ENCODE measurements at regions not wholly inside any gene's neighbourhood (a gene's known extent, or its start where the extent isn't known, plus 50 kb on each side); places are given as distances from the start of the nearest gene placed in this dataset.

DNA sequence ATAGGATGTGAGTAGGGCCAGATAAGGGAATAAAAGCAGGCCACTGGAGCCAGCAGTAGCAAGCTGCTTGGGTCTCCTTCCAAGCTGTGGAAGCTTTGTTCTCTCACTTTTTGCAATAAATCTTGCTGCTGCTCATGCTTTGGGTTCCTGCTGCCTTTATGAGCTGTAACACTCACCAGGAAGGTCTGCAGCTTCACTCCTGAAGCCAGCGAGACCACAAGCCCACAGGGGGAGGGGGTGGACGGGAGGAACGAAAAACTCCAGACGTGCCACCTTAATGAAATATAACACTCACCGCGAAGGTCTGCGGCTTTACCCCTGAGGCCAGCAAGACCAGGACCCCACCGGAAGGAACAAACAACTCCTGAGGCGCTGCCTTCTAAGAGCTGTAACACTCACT is 1324.4 kb upstream of the EYS start:
- no peaks in the 10 kb centered on the region for H3K9me3 ChIP-seq
- TF ChIP-seq, protein P1, sequence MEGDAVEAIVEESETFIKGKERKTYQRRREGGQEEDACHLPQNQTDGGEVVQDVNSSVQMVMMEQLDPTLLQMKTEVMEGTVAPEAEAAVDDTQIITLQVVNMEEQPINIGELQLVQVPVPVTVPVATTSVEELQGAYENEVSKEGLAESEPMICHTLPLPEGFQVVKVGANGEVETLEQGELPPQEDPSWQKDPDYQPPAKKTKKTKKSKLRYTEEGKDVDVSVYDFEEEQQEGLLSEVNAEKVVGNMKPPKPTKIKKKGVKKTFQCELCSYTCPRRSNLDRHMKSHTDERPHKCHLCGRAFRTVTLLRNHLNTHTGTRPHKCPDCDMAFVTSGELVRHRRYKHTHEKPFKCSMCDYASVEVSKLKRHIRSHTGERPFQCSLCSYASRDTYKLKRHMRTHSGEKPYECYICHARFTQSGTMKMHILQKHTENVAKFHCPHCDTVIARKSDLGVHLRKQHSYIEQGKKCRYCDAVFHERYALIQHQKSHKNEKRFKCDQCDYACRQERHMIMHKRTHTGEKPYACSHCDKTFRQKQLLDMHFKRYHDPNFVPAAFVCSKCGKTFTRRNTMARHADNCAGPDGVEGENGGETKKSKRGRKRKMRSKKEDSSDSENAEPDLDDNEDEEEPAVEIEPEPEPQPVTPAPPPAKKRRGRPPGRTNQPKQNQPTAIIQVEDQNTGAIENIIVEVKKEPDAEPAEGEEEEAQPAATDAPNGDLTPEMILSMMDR (IDR thresholded peaks at IDR 0.05): no peak
- intact Hi-C loops (cut with DNase I): no loop called here
- no peak overlapping the region for H3K4me3 ChIP-seq
- H3K4me1 ChIP-seq: no peaks in the 10 kb centered on the region
- no peaks in the 10 kb centered on the region for H3K36me3 ChIP-seq
- H3K27ac ChIP-seq: no peak overlapping the region
- no peak for DNase-seq (ENCODE audit: low spot score in 2 of 2)
- H3K27me3 ChIP-seq: no peaks in the 10 kb centered on the region

DNA sequence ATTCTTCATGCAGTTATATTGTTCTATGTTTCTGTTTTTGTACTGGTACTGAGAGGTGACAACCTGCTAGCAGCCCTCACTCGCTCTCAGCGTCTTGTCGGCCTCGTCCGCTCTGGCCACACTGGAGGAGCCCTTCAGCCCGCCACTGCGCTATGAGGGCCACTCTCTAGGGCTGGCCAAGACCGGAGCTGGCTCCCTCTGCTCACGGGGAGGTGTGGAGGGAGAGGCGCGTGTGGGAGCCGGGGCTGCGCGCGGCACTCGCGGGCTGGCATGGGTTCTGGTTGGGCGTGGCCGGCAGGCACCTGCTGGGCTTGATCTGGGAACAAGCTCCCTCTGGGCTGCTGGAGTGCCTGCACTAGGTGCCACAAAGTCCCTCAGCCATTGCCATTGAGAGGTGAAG is 1323.8 kb upstream of the EYS start:
- intact Hi-C loops (cut with DNase I): no loop called here
- DNase-seq (ENCODE audit: low spot score in 2 of 2): no peak
- Histone ChIP-seq H3K4me1 (no peaks in the 10 kb centered on the region), H3K27ac (no peak overlapping the region), H3K9me3 (no peaks in the 10 kb centered on the region), H3K36me3 (no peaks in the 10 kb centered on the region), H3K4me3 (no peak overlapping the region), H3K27me3 (no peaks in the 10 kb centered on the region)
- TF ChIP-seq, protein P1 (IDR thresholded peaks at IDR 0.05): no peak

DNA sequence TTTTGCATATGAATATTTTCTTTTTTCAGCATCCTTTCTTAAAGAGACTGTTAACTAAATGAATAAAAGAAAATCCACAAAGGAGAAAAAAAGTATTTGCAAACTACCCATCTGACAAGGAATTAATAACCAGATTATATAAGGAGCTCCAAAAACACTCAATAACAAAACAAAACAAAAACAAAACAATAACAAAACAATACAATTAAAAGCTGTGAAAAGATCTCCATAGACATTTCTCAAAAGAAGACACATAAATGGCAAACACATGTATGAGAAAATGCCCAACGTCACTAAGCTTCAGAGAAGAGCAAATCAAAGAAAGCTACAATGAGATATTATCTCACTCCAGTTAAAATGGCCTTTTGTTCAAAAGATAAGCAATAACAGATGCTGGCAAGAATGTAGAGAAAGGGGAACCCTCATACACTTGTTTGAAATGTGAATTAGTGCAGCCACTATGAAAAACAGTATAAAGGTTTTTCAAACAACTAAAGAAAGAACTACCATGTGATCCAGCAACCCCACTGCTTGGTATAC is 1310.0 kb upstream of the EYS start:
- H3K4me1 ChIP-seq: no peaks in the 10 kb centered on the region
- TF ChIP-seq, protein P1 (IDR thresholded peaks at IDR 0.05): no peak
- intact Hi-C loops (cut with DNase I): no loop called here
- H3K27me3 ChIP-seq: no peaks in the 10 kb centered on the region
- no peaks in the 10 kb centered on the region for H3K36me3 ChIP-seq
- DNase-seq (ENCODE audit: low spot score in 2 of 2): no peak
- H3K27ac ChIP-seq: no peak overlapping the region
- no peaks in the 10 kb centered on the region for H3K9me3 ChIP-seq
- H3K4me3 ChIP-seq: no peak overlapping the region

DNA sequence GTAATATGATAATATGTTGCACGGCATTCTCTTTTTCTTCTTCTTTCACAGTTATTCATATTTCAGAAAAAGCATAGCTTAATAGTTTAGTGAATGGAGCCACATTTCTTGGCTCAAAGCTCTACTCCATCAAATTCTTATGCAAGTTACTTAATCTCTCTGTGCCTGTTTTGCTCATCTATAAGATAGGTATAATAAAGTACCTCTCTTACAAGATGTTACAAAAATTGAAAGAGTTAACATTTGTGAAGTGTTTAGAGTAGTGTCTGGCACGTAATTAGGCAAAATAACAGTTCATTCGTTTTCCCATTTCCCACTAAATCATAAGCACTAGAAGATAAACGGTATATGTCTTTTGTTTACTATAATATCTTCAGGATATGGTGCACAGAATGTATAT is 1304.4 kb upstream of the EYS start:
- no peaks in the 10 kb centered on the region for H3K9me3 ChIP-seq
- TF ChIP-seq, protein P1 (IDR thresholded peaks at IDR 0.05): no peak
- intact Hi-C loops (cut with DNase I): no loop called here

DNA sequence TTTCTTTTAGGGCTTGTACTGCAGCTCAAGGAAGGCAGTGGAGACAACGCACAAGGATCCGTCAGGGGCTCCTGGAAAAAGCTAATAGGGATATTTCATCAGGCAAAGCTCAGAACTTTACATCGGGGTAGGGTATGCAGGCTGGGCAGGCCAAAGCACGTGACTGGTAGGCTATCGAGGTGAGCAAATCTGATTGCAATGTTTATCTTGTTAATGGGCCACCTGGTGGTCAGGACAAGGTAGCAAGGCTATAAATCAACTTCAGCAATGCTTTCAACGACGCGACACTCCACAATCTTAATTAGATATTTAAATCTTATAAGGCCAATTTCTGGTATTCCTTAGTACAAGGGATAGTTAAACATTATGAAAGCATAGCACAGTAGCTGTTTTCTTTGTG is 1302.8 kb upstream of the EYS start:
- TF ChIP-seq, protein P1 (IDR thresholded peaks at IDR 0.05): no peak
- Histone ChIP-seq H3K27ac (no peak overlapping the region), H3K4me3 (no peak overlapping the region), H3K27me3 (no peaks in the 10 kb centered on the region), H3K9me3 (no peaks in the 10 kb centered on the region), H3K4me1 (no peaks in the 10 kb centered on the region), H3K36me3 (no peaks in the 10 kb centered on the region)
- no peak for DNase-seq (ENCODE audit: low spot score in 2 of 2)
- intact Hi-C loops (cut with DNase I): no loop called here

More for the DNA sequence above, 1304.4 kb upstream of the EYS start:
- no peaks in the 10 kb centered on the region for H3K4me1 ChIP-seq
- no peak overlapping the region for H3K27ac ChIP-seq
- H3K36me3 ChIP-seq: no peaks in the 10 kb centered on the region
- DNase-seq (ENCODE audit: low spot score in 2 of 2): no peak
- H3K4me3 ChIP-seq: no peak overlapping the region
- H3K27me3 ChIP-seq: no peaks in the 10 kb centered on the region

DNA sequence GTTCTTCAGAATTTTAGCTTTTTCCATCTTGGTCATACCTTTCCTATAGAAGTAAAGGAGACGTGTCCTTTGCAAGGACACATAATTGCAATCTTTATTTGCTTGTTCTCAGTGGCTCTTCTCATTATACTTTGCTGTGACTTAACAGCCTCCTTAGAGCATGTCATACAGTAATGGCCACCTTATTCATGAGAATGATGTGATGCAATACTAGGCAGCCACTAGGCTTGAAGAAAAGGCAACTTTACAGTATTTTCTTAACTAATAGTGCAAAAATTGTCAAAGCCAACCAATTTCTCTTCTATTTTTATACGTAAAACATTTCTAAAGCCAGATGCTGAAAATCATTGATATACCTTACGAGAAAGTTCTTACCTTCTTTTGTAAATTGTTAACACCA is 1296.8 kb upstream of the EYS start:
- H3K4me1 ChIP-seq: no peaks in the 10 kb centered on the region
- no peak for DNase-seq (ENCODE audit: low spot score in 2 of 2)
- TF ChIP-seq, protein P1 (IDR thresholded peaks at IDR 0.05): no peak
- no peaks in the 10 kb centered on the region for H3K27me3 ChIP-seq
- no peak overlapping the region for H3K4me3 ChIP-seq
- no peak overlapping the region for H3K27ac ChIP-seq
- H3K9me3 ChIP-seq: no peaks in the 10 kb centered on the region
- no peaks in the 10 kb centered on the region for H3K36me3 ChIP-seq
- intact Hi-C loops (cut with DNase I): no loop called here

Data from ascending aorta (tissue), 2 donors.